ENCODE measurements at regions not wholly inside any gene's neighbourhood (a gene's known extent, or its start where the extent isn't known, plus 50 kb on each side); places are given as distances from the start of the nearest gene placed in this dataset.

- no peak overlapping the region for H2AFZ ChIP-seq (ENCODE audit: low read length)
- no peak overlapping the region for H3K9ac ChIP-seq (replicated peaks in 1 of 4; ENCODE audit: extremely low read depth in 1 of 4, low read depth in 3 of 4, low read length in 3 of 4)
- no peaks in the 10 kb centered on the region for H3K27me3 ChIP-seq (replicated peaks in 1 of 4; ENCODE audit: control insufficient read depth in 3 of 4, extremely low read depth in 1 of 4, insufficient read depth in 3 of 4, low read length in 3 of 4)
- FAIRE-seq (no peak), DNase-seq (ENCODE audit: low read depth in 1 of 2, low spot score in 2 of 2) (no peak)
- no peak overlapping the region for H4K8ac ChIP-seq (ENCODE audit: extremely low read depth, insufficient read depth, low read length)
- H2BK12ac ChIP-seq (ENCODE audit: low read depth, low read length) = no peak overlapping the region
- no peak overlapping the region for H2BK120ac ChIP-seq (replicated peaks; ENCODE audit: low read depth, low read length)
- 82% methylated on average over 3 of the region's 3 CpGs; no CpG with 5 or more reads in 1 of the 2 experiments for WGBS, 2 experiments (ENCODE audit: extremely low coverage in 1 of 2, insufficient coverage in 1 of 2, insufficient read length in 1 of 2, insufficient replicate concordance in 2 of 2, low coverage in 1 of 2, low lambda C conversion rate in 2 of 2, missing lambda C conversion rate in 1 of 2)
- no peak overlapping the region for H3K4ac ChIP-seq (replicated peaks; ENCODE audit: insufficient read length, low read depth, low read length)
- H3K18ac ChIP-seq (ENCODE audit: extremely low read depth, low read length) = no peak overlapping the region
- no peak overlapping the region; the same call in 1 of the 2 replicates for H2BK20ac ChIP-seq (ENCODE audit: low read length)
- no peaks in the 10 kb centered on the region for H4K20me1 ChIP-seq (replicated peaks in 1 of 2; ENCODE audit: control insufficient read depth in 1 of 2, insufficient read depth in 2 of 2, low read length in 2 of 2)
- H3K4me1 ChIP-seq (replicated peaks in 1 of 4; ENCODE audit: control insufficient read depth in 3 of 4, insufficient read depth in 4 of 4, low read length in 3 of 4) = no peaks in the 10 kb centered on the region
- H3K56ac ChIP-seq (replicated peaks; ENCODE audit: insufficient read length, low read depth, low read length) = no peak overlapping the region
- TF ChIP-seq TAF1 (IDR thresholded peaks at IDR 0.05; ENCODE audit: low read depth, low read length) (no peak), POU5F1 (IDR thresholded peaks at IDR 0.05; ENCODE audit: low read depth, low read length) (no peak), ASH2L (IDR thresholded peaks at IDR 0.05; ENCODE audit: low read length) (no peak)
- no peaks in the 10 kb centered on the region for H3K36me3 ChIP-seq (ENCODE audit: control insufficient read depth in 2 of 4, insufficient read depth in 4 of 4, low read length in 3 of 4)
- no peaks in the 10 kb centered on the region for H3K79me2 ChIP-seq (ENCODE audit: control insufficient read depth in 1 of 2, insufficient read depth in 2 of 2, low read length in 2 of 2)
- H3K79me1 ChIP-seq (ENCODE audit: low read depth, low read length) = no peaks in the 10 kb centered on the region
- H4K91ac ChIP-seq (replicated peaks; ENCODE audit: insufficient read length, low read length) = peak overlapping the region; percentile 29
- no peak overlapping the region for H2AK5ac ChIP-seq (ENCODE audit: low read depth, low read length)
- H4K5ac ChIP-seq (ENCODE audit: insufficient read length, low read depth, low read length) = no peak overlapping the region
- H3K9me3 ChIP-seq (ENCODE audit: insufficient read depth in 2 of 2, low read depth in 1 of 2, low read length in 1 of 2) = no peaks in the 10 kb centered on the region
- no peaks in the 10 kb centered on the region for H3K23me2 ChIP-seq (ENCODE audit: low read depth, low read length)
- H3K4me3 ChIP-seq (ENCODE audit: extremely low read depth in 1 of 4, insufficient read depth in 2 of 4, low read depth in 3 of 4, low read length in 4 of 4) = no peak overlapping the region
- ChIA-PET CTCF (ENCODE audit: partially characterized antibody) (interaction anchor here (0.9 to 1.3 kb wide), 2 partner anchors 31 to 91 kb away, joined by 3 to 4 read pairs; no protein-coding TSS in a partner anchor), POLR2A (ENCODE audit: partially characterized antibody) (no interaction called here)
- no peak overlapping the region for H3K27ac ChIP-seq (ENCODE audit: low read depth, low read length)
- no peak overlapping the region for H3K14ac ChIP-seq (ENCODE audit: insufficient read length)
- H3K4me2 ChIP-seq (ENCODE audit: insufficient read depth in 1 of 2, low read depth in 2 of 2, low read length in 2 of 2) = no peak overlapping the region
- no peak overlapping the region for H3K23ac ChIP-seq (ENCODE audit: insufficient read length)
- H2BK5ac ChIP-seq (ENCODE audit: low read depth, low read length) = peak overlapping the region; percentile 19; the same call in 1 of the 2 replicates
- H2BK15ac ChIP-seq (ENCODE audit: low read length) = no peak overlapping the region
These were observed 142.2 kb downstream of the S1PR1 start for GRCh38 chr1:101379037-101379436.
